Lower leg skin (tissue), 4 donors: ENCODE measurements at regions not wholly inside any gene's neighbourhood (a gene's known extent, or its start where the extent isn't known, plus 50 kb on each side); places are given as distances from the start of the nearest gene placed in this dataset.

Experiments used
- DNase-seq, 2 donors: peaks; one replicate each; pipeline ENCODE4 v3.0.0-alpha.2; 2019; ENCODE audit warnings: low spot score in 2 of 2
- H3K4me3 ChIP-seq: fragments of 200-600 bp; sonication (generic); 2 replicates; pipeline ENCODE4 v1.5.1; 2017; ENCODE audit warnings: mild to moderate bottlenecking, low read depth; ENCODE audit not compliant: poor library complexity, severe bottlenecking
- POLR2A ChIP-seq, 2 donors: fragments of 450-650 bp; IDR thresholded peaks; one replicate each; pipeline ENCODE4 v1.6.1; 2016 to 2017; ENCODE audit warnings: antibody characterized with exemption in 2 of 2, mild to moderate bottlenecking in 1 of 2, moderate library complexity in 1 of 2
- WGBS, 2 donors: methylation state at CpG; one replicate each; pipeline ENCODE4 v1.1.5; 2018; 5-methylcytosine and 5-hydroxymethylcytosine counted together
- intact Hi-C: fragments of 100-400 bp; cut with DNase I; formaldehyde crosslinking; loops from one replicate; pipeline ENCODE4 v1.15.0; 2023; ENCODE audit warnings: low total_unique reads
- TF ChIP-seq, protein P1 (sequence below), 3 donors: fragments of 450-650 bp; IDR thresholded peaks; one replicate each; pipeline ENCODE4 v1.5.1; 2016; ENCODE audit warnings: antibody characterized with exemption in 3 of 3, mild to moderate bottlenecking in 3 of 3, moderate library complexity in 2 of 3

DNA sequence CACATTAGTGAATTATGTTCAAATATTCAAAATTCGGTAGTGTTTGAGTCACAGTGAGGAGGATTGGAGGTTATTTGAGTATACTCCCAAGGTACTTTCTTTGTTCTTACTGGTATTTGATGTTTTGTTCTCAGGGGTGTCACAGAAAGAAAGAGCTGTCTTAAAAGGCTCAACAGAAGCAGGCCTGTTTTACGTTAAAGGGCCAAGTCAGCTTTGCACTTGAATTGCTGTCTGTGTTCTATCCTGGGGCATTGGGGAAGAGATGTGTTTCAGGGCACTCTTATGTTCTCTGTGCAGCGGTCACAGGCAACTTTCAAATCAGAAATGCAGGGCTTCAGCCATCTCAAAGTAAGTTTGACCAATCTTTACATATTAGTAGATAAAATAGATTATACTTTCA lies 1113.1 kb upstream of the LCORL start:
- 71 to 78% methylated on average over 3 of the region's 3 CpGs for WGBS, 2 donors
- DNase-seq, result no peak
- intact Hi-C loops, result no loop called here
- H3K4me3 ChIP-seq, result no peak overlapping the region
- no peak for TF ChIP-seq POLR2A (IDR thresholded peaks at IDR 0.05)
- TF ChIP-seq, protein P1, sequence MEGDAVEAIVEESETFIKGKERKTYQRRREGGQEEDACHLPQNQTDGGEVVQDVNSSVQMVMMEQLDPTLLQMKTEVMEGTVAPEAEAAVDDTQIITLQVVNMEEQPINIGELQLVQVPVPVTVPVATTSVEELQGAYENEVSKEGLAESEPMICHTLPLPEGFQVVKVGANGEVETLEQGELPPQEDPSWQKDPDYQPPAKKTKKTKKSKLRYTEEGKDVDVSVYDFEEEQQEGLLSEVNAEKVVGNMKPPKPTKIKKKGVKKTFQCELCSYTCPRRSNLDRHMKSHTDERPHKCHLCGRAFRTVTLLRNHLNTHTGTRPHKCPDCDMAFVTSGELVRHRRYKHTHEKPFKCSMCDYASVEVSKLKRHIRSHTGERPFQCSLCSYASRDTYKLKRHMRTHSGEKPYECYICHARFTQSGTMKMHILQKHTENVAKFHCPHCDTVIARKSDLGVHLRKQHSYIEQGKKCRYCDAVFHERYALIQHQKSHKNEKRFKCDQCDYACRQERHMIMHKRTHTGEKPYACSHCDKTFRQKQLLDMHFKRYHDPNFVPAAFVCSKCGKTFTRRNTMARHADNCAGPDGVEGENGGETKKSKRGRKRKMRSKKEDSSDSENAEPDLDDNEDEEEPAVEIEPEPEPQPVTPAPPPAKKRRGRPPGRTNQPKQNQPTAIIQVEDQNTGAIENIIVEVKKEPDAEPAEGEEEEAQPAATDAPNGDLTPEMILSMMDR (IDR thresholded peaks at IDR 0.05), result no peak

DNA sequence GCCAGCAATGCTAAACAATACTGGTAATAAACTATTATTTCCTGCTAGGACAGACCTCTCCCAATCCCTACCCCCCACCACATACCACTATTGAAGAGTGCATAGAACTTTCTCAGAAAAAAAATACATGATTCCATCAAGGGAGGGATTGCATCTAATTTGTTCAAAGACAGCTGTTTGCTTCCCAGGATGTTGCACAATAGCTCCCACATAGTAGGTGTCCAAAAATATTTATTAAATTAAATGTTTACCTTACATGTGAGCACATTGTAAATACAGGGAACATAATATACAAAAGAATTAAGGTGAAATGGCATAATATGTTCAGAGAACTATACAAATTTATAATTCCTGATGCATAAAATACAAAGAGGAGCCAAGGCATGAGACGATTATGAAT lies 1111.8 kb upstream of the LCORL start:
- WGBS, 2 donors, result 40 to 49% methylated on average over 1 of the region's 1 CpG
- no peak for DNase-seq
- intact Hi-C loops, result no loop called here
- H3K4me3 ChIP-seq, result no peak overlapping the region
- TF ChIP-seq, protein P1 (IDR thresholded peaks at IDR 0.05), result no peak
- TF ChIP-seq POLR2A (IDR thresholded peaks at IDR 0.05), result no peak

DNA sequence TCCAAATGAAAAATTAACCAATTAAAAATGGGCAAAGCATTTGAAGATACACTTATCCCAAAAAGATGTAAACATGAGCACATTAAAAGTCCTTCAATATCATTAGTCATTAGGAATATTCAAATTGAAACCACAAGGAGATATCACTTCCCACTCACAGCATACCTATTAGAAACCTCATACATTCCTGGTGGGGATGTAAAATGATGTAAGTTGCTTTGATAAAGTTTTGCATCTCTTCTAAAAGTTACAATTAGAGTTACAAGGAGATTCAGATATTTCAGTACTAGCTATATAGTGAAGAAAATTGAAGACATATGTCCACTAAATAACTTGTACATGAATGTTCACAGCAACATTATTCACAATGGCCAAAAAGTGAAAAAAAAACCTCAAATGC lies 1109.3 kb upstream of the LCORL start:
- TF ChIP-seq, protein P1 (IDR thresholded peaks at IDR 0.05), result no peak
- no peak for TF ChIP-seq POLR2A (IDR thresholded peaks at IDR 0.05)
- no peak overlapping the region for H3K4me3 ChIP-seq
- intact Hi-C loops, result no loop called here
- DNase-seq, result no peak

DNA sequence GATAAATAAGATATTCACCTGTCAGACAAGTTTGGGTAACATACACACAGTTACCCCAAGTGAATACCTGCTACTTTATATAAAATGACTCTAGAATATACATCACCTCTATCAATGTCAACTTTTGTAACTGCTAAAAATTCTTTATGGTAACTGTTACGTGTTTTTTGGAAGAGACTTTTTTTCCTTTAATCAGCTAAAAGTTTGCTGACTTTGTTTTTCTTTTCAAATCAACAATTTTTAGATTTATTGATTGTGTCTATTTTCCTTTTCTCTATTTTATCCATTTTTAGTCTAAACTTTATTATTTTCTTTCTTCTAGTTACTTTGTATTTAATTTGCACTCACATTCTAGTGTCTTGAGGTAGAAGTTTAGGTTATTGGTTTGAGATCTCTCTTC lies 1106.6 kb upstream of the LCORL start:
- intact Hi-C loops, result no loop called here
- TF ChIP-seq POLR2A (IDR thresholded peaks at IDR 0.05), result no peak
- TF ChIP-seq, protein P1 (IDR thresholded peaks at IDR 0.05), result no peak
- H3K4me3 ChIP-seq, result no peak overlapping the region
- 84 to 90% methylated on average over 1 of the region's 1 CpG for WGBS, 2 donors
- DNase-seq, result no peak

DNA sequence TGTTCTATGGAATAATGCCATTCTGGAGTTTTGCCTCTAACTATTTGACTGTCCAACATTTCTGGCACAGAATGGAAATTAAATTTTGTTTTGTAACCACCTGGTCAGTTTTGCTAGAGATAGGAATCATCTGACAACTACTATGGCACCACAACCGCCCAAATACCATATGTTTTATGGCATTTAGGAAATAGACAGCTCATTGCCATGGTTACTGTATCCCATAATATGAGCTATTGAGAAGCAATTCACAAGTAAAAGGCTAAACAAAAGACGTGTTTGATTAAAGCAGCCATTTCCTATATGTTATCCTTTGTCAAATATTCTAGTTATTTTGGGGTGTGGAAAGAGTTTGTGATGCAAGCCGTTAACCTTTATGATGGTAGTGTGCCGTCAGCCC lies 1105.3 kb upstream of the LCORL start:
- intact Hi-C loops, result no loop called here
- TF ChIP-seq, protein P1 (IDR thresholded peaks at IDR 0.05), result no peak
- no peak for TF ChIP-seq POLR2A (IDR thresholded peaks at IDR 0.05)
- 78 to 86% methylated on average over 4 of the region's 4 CpGs for WGBS, 2 donors
- H3K4me3 ChIP-seq, result no peak overlapping the region
- DNase-seq, result no peak

DNA sequence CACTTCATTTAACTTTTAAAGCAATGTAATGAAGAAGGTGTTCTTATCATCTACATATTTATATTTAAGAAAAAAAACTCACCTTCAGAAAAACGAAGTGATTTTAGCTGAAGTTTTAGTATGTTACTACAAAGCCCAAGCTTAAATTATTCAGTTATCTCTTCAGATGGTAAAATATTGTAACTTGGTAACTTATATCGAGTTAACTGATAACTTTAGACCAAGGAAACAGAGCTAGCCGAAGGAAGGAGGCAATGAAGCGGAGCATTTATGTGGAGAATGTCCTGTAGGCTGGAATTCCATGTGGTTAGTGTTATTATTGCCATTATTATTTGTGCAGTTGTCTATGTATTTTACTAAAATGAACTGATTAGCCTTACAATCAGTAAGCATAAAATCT lies 1102.1 kb upstream of the LCORL start:
- no peak for DNase-seq
- intact Hi-C loops, result no loop called here
- H3K4me3 ChIP-seq, result no peak overlapping the region
- WGBS, 2 donors, result 76 to 85% methylated on average over 4 of the region's 4 CpGs
- TF ChIP-seq, protein P1 (IDR thresholded peaks at IDR 0.05), result no peak
- TF ChIP-seq POLR2A (IDR thresholded peaks at IDR 0.05), result no peak
